ENCODE measurements at regions not wholly inside any gene's neighbourhood (a gene's known extent, or its start where the extent isn't known, plus 50 kb on each side); places are given as distances from the start of the nearest gene placed in this dataset.

DNA sequence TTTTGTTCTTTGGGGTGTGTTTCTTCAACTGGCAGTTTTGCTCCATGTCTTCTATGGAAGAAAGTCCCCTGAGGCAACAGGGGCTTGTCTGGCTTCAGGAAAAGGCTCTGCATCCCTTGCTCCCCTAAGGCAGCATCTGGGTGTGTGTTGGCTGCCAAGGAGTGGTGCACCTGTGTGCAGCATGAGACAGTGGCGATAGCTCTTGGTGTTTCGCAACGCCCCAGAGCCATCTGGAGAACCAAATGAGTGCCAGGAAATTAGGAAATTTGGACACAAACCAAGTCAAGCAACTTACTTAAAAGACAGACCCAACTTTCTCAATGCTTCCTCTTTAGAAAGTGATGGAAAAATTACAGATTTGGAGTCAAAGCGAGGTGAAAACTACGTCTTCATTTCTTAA, 1044.4 kb upstream of the CNTNAP5 start:
- 74% methylated on average over 5 of the region's 5 CpGs for WGBS
- peak in 1 of 9 donors; percentile 9 for DNase-seq (ENCODE audit: low read depth in 6 of 9, low spot score in 9 of 9)
- H3K4me3 ChIP-seq (ENCODE audit: low read length in 2 of 2): no peak overlapping the region

DNA sequence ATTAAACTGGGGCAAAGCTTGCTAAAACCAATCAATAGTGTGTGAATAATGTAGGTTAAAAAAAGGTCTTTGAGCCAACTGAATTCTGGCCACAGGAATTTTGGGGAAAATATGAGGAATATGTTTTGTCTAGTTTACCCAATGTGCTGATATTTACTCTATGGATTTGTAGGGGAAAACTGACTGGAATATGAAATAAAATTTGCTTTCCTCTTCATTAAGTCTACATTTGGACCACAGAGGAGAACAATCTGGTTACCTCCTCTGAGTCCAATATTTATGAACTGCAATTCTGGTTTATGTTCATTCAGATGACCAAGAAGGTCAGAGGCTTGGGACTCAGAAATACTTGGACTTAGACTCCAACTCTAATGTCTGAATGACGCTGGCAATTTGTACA, 1042.2 kb upstream of the CNTNAP5 start:
- WGBS: 90% methylated on average over 1 of the region's 1 CpG
- Histone ChIP-seq H3K4me3 (ENCODE audit: low read length in 2 of 2) (no peak overlapping the region), H3K36me3 (ENCODE audit: control insufficient read depth in 2 of 2, insufficient read depth in 2 of 2, low read length in 1 of 2) (no peaks in the 10 kb centered on the region), H3K27me3 (ENCODE audit: control insufficient read depth in 2 of 2, insufficient read depth in 1 of 2, low read length in 1 of 2) (no peaks in the 10 kb centered on the region), H3K9me3 (ENCODE audit: control insufficient read depth in 2 of 2, insufficient read depth in 1 of 2, low read length in 1 of 2) (no peaks in the 10 kb centered on the region), H3K27ac (ENCODE audit: low read depth in 1 of 2, low read length in 1 of 2) (no peak overlapping the region), H3K4me1 (ENCODE audit: control insufficient read depth in 2 of 2, insufficient read depth in 2 of 2, low read length in 2 of 2) (no peaks in the 10 kb centered on the region)
- DNase-seq (ENCODE audit: low read depth in 6 of 9, low spot score in 9 of 9): no peak

More for the DNA sequence above, 1044.4 kb upstream of the CNTNAP5 start:
- Histone ChIP-seq H3K36me3 (ENCODE audit: control insufficient read depth in 2 of 2, insufficient read depth in 2 of 2, low read length in 1 of 2) (no peaks in the 10 kb centered on the region), H3K27ac (ENCODE audit: low read depth in 1 of 2, low read length in 1 of 2) (no peak overlapping the region), H3K9me3 (ENCODE audit: control insufficient read depth in 2 of 2, insufficient read depth in 1 of 2, low read length in 1 of 2) (no peaks in the 10 kb centered on the region), H3K4me1 (ENCODE audit: control insufficient read depth in 2 of 2, insufficient read depth in 2 of 2, low read length in 2 of 2) (no peaks in the 10 kb centered on the region), H3K27me3 (ENCODE audit: control insufficient read depth in 2 of 2, insufficient read depth in 1 of 2, low read length in 1 of 2) (no peaks in the 10 kb centered on the region)

DNA sequence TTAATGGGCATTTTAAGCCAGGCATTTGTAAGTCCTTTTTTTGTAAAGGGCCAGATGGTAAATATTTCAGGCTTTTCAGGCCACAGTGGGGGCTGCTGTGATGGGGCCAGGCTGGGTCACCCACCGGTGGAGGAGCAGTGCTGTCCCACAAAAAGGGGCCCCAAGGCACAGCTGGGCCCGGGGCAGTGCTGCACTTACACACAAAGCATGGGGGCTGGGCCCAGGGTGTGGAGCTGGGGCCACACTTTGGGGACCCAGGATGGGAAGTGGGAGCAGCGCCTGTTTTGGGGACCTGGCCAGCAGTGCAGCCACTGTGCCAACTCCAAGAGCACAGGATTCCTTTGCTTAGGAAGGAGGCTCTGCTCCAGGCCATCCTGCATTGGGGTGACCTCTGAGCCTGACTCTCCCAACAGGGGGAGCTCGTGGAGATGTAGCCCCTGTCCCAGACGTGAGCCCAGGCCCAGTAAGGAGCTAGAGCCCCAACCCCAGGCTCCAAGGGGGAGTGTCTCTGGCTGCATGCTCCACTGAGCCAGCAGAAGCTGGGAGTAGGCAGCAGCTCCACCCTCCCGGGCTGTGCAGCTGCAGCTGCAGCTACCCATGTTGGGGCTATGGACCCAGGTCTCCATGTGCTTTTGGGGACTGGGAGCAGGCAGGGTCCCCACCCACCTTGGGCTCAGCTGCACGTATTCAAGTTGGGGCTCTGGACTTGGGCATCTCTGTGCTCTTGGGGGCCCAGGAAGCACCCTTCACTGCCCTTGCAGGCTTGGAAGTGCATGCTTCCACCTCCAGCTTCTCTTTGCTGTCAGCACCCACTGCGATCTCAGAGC, 1036.5 kb upstream of the CNTNAP5 start:
- H3K27me3 ChIP-seq (ENCODE audit: control insufficient read depth in 2 of 2, insufficient read depth in 1 of 2, low read length in 1 of 2): no peaks in the 10 kb centered on the region
- WGBS: 91% methylated on average over 8 of the region's 8 CpGs
- H3K9me3 ChIP-seq (ENCODE audit: control insufficient read depth in 2 of 2, insufficient read depth in 1 of 2, low read length in 1 of 2): peaks cover 2 to 19% of the 10 kb centered on the region in 2 donors
- no peak for DNase-seq (ENCODE audit: low read depth in 6 of 9, low spot score in 9 of 9)
- H3K4me3 ChIP-seq (ENCODE audit: low read length in 2 of 2): no peak overlapping the region
- H3K36me3 ChIP-seq (ENCODE audit: control insufficient read depth in 2 of 2, insufficient read depth in 2 of 2, low read length in 1 of 2): no peaks in the 10 kb centered on the region
- no peak overlapping the region for H3K27ac ChIP-seq (ENCODE audit: low read depth in 1 of 2, low read length in 1 of 2)
- H3K4me1 ChIP-seq (ENCODE audit: control insufficient read depth in 2 of 2, insufficient read depth in 2 of 2, low read length in 2 of 2): no peaks in the 10 kb centered on the region

DNA sequence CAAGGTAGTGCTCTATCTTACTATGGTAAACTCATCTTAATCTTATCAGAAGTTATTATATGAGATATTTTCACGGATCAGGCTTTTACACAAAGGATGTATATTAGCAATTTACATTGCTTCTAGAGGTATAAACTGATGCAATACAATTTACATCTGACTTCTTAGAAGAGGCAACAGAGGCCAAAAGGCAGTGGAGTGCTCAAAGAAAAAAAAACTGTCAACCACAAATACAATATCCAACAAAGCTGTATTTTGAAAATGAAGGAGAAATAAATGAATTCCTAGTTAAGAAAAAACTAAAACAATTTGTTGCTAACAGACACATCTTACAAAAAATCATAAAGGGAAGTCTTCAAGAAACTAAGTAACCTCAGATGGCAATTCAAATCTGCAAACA, 1031.5 kb upstream of the CNTNAP5 start:
- Histone ChIP-seq H3K9me3 (ENCODE audit: control insufficient read depth in 2 of 2, insufficient read depth in 1 of 2, low read length in 1 of 2) (peaks cover 2 to 19% of the 10 kb centered on the region in 2 donors), H3K27me3 (ENCODE audit: control insufficient read depth in 2 of 2, insufficient read depth in 1 of 2, low read length in 1 of 2) (no peaks in the 10 kb centered on the region), H3K27ac (ENCODE audit: low read depth in 1 of 2, low read length in 1 of 2) (no peak overlapping the region), H3K4me3 (ENCODE audit: low read length in 2 of 2) (no peak overlapping the region), H3K36me3 (ENCODE audit: control insufficient read depth in 2 of 2, insufficient read depth in 2 of 2, low read length in 1 of 2) (no peaks in the 10 kb centered on the region), H3K4me1 (ENCODE audit: control insufficient read depth in 2 of 2, insufficient read depth in 2 of 2, low read length in 2 of 2) (no peaks in the 10 kb centered on the region)
- WGBS: 90% methylated on average over 1 of the region's 1 CpG
- DNase-seq (ENCODE audit: low read depth in 6 of 9, low spot score in 9 of 9): no peak

DNA sequence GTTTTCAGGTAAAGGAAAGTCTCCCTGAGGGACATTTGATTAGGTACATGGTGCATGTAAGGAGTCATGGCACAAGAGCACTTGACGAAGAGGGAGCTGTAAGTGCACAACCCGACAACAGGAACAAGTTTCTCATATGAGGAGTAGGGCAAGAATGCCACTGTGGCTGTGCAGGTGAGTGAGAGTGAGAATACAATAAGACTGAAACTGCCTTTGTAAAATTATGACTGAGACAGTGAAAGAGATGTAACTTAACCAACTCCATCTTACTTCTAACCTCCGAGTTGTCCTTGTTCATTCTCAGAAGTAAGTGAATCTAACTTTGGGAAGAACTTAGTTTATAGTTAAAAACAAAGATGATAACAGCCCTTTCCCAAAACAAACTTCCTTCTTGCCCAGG, 1025.8 kb upstream of the CNTNAP5 start:
- no peak overlapping the region for H3K4me3 ChIP-seq (ENCODE audit: low read length in 2 of 2)
- no peaks in the 10 kb centered on the region for H3K27me3 ChIP-seq (ENCODE audit: control insufficient read depth in 2 of 2, insufficient read depth in 1 of 2, low read length in 1 of 2)
- no peak for DNase-seq (ENCODE audit: low read depth in 6 of 9, low spot score in 9 of 9)
- no peak overlapping the region for H3K27ac ChIP-seq (ENCODE audit: low read depth in 1 of 2, low read length in 1 of 2)
- H3K36me3 ChIP-seq (ENCODE audit: control insufficient read depth in 2 of 2, insufficient read depth in 2 of 2, low read length in 1 of 2): no peaks in the 10 kb centered on the region
- H3K4me1 ChIP-seq (ENCODE audit: control insufficient read depth in 2 of 2, insufficient read depth in 2 of 2, low read length in 2 of 2): no peaks in the 10 kb centered on the region
- H3K9me3 ChIP-seq (ENCODE audit: control insufficient read depth in 2 of 2, insufficient read depth in 1 of 2, low read length in 1 of 2): peaks cover 0 to 9% of the 10 kb centered on the region in 2 donors
- 95% methylated on average over 3 of the region's 3 CpGs for WGBS

DNA sequence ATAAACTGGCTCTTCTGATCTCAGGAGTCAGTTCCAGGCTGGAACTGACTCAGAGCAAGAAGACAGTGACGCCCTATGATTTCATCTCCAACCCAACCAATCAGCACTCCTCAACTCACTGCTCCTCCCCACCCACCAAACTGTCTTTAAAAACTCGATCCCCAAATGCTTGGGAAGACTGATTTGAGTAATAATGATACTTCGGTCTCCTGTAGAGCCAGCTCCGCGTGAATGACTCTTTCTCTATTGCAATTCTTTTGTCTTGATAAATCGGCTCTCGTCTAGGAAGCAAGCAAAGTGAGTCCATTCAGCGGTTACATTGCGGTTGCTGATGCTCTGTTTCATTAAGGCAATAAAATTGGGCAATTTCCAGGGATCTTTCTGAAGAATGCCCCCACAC, 1025.3 kb upstream of the CNTNAP5 start:
- Histone ChIP-seq H3K4me3 (ENCODE audit: low read length in 2 of 2) (no peak overlapping the region), H3K4me1 (ENCODE audit: control insufficient read depth in 2 of 2, insufficient read depth in 2 of 2, low read length in 2 of 2) (no peaks in the 10 kb centered on the region), H3K9me3 (ENCODE audit: control insufficient read depth in 2 of 2, insufficient read depth in 1 of 2, low read length in 1 of 2) (peaks cover under 1 to 12% of the 10 kb centered on the region in 2 donors), H3K36me3 (ENCODE audit: control insufficient read depth in 2 of 2, insufficient read depth in 2 of 2, low read length in 1 of 2) (no peaks in the 10 kb centered on the region), H3K27ac (ENCODE audit: low read depth in 1 of 2, low read length in 1 of 2) (no peak overlapping the region), H3K27me3 (ENCODE audit: control insufficient read depth in 2 of 2, insufficient read depth in 1 of 2, low read length in 1 of 2) (no peaks in the 10 kb centered on the region)
- 78% methylated on average over 9 of the region's 9 CpGs for WGBS
- DNase-seq (ENCODE audit: low read depth in 6 of 9, low spot score in 9 of 9): no peak

DNA sequence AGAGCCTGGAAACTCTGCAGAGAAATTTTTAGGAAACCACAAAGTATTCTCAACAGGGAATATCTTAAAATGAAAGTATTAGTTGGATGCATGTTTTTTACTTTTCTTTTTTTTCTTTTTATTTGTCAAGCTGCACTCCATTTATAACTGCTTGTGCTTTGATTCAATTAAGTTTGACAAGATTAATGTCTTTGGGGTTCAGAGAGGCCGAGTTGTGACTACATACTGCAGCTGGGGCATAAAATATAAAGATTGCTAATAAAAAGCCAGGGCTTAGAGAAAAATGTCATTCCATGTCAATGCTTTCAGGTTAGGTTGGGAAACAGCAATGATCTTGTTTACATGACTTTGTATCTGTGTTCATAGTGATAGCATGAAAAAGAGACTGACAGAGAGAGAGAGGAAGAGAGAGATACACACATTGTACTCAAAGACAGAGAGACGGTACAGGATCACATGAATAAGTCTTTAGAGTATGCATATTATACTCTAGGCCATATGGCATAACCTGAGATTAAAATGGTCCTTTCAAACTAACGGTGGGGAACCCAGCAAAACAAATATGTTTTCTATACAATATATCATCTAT, 1022.3 kb upstream of the CNTNAP5 start:
- H3K4me1 ChIP-seq (ENCODE audit: control insufficient read depth in 2 of 2, insufficient read depth in 2 of 2, low read length in 2 of 2): no peaks in the 10 kb centered on the region
- peaks cover 2 to 17% of the 10 kb centered on the region in 2 donors for H3K9me3 ChIP-seq (ENCODE audit: control insufficient read depth in 2 of 2, insufficient read depth in 1 of 2, low read length in 1 of 2)
- whole genome bisulfite sequencing: 86% methylated on average over 3 of the region's 3 CpGs
- DNase-seq (ENCODE audit: low read depth in 6 of 9, low spot score in 9 of 9): no peak
- no peak overlapping the region for H3K27ac ChIP-seq (ENCODE audit: low read depth in 1 of 2, low read length in 1 of 2)
- no peak overlapping the region for H3K4me3 ChIP-seq (ENCODE audit: low read length in 2 of 2)
- H3K36me3 ChIP-seq (ENCODE audit: control insufficient read depth in 2 of 2, insufficient read depth in 2 of 2, low read length in 1 of 2): no peaks in the 10 kb centered on the region
- no peaks in the 10 kb centered on the region for H3K27me3 ChIP-seq (ENCODE audit: control insufficient read depth in 2 of 2, insufficient read depth in 1 of 2, low read length in 1 of 2)

DNA sequence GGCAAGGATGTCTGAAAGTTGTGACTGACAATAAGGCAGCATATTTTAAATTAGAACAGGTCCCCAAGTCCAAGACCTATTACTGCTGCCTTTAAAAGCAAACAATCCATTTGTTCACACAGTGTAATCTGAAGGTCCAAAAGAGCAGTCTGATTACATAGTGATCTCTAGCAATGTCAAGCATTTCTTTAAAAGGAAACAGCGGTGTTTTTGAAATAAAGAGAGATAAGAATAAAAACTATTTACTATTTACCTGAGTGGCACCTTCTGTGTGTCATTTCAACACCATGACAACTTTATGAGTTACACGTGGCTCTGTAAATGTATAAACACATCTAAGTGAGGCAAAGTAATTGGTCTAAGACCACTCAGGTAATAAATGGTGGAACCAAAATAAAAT, 1009.9 kb upstream of the CNTNAP5 start:
- no peak overlapping the region for H3K4me3 ChIP-seq (ENCODE audit: low read length in 2 of 2)
- no peak for DNase-seq (ENCODE audit: low read depth in 6 of 9, low spot score in 9 of 9)
- no peak overlapping the region for H3K27ac ChIP-seq (ENCODE audit: low read depth in 1 of 2, low read length in 1 of 2)
- H3K27me3 ChIP-seq (ENCODE audit: control insufficient read depth in 2 of 2, insufficient read depth in 1 of 2, low read length in 1 of 2): no peaks in the 10 kb centered on the region
- no peaks in the 10 kb centered on the region for H3K4me1 ChIP-seq (ENCODE audit: control insufficient read depth in 2 of 2, insufficient read depth in 2 of 2, low read length in 2 of 2)
- H3K9me3 ChIP-seq (ENCODE audit: control insufficient read depth in 2 of 2, insufficient read depth in 1 of 2, low read length in 1 of 2): no peaks in the 10 kb centered on the region
- H3K36me3 ChIP-seq (ENCODE audit: control insufficient read depth in 2 of 2, insufficient read depth in 2 of 2, low read length in 1 of 2): no peaks in the 10 kb centered on the region
- 94% methylated on average over 2 of the region's 2 CpGs for WGBS

DNA sequence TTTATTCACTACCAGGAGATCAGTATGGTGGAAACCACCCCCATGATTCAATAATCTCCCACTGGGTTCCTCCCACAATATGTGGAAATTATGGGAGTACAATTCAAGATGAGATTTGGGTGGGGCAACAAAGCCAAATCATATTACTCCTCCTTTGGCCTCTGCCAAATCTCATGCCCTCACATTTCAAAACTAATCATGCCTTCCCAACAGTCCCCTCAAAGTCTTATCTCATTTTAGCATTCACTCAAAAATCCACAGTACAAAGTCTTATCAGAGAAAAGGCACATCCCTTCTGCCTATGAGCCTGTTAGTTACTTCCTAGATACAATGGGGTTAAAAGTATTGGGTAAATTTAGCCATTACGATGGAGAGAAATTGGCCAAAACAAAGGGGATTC, 989.5 kb upstream of the CNTNAP5 start:
- no peak for DNase-seq (ENCODE audit: low read depth in 6 of 9, low spot score in 9 of 9)
- WGBS: 96% methylated on average over 1 of the region's 1 CpG
- H3K9me3 ChIP-seq (ENCODE audit: control insufficient read depth in 2 of 2, insufficient read depth in 1 of 2, low read length in 1 of 2): peaks cover 0 to 3% of the 10 kb centered on the region in 2 donors
- no peak overlapping the region for H3K4me3 ChIP-seq (ENCODE audit: low read length in 2 of 2)
- H3K27me3 ChIP-seq (ENCODE audit: control insufficient read depth in 2 of 2, insufficient read depth in 1 of 2, low read length in 1 of 2): no peaks in the 10 kb centered on the region
- H3K27ac ChIP-seq (ENCODE audit: low read depth in 1 of 2, low read length in 1 of 2): no peak overlapping the region
- H3K4me1 ChIP-seq (ENCODE audit: control insufficient read depth in 2 of 2, insufficient read depth in 2 of 2, low read length in 2 of 2): no peaks in the 10 kb centered on the region
- no peaks in the 10 kb centered on the region for H3K36me3 ChIP-seq (ENCODE audit: control insufficient read depth in 2 of 2, insufficient read depth in 2 of 2, low read length in 1 of 2)
